Naive thymus-derived CD8-positive, alpha-beta T cell (primary cell): ENCODE measurements at regions not wholly inside any gene's neighbourhood (a gene's known extent, or its start where the extent isn't known, plus 50 kb on each side); places are given as distances from the start of the nearest gene placed in this dataset.

Experiments used
- ATAC-seq, 2 donors: fragments of 150-1000 bp; cut with Tn5 transposase in 1 of 2; sonication (Bioruptor Pico), chemical (Tn5 transposase) in 1 of 2; 1 replicate in 1 of 2; 2 replicates in 1 of 2; pipeline ENCODE4 v1.10.0; 2021; ENCODE audit warnings: mild to moderate bottlenecking in 2 of 2, moderate library complexity in 2 of 2
- POLR2A ChIA-PET: fragments of 350-600 bp; sonication (Branson Sonifier 250); formaldehyde crosslinking; loops from one replicate; lab custom pipeline; 2021; ENCODE audit warnings: antibody characterized with exemption; lab: Charles Lee
- DNase-seq, 10 donors: peaks; one replicate each; pipeline versions ENCODE4 v3.0.0 to v3.0.0-alpha.2; 2020 to 2022
- H3K27ac Mint-ChIP-seq, 10 donors: one replicate each; pipeline ENCODE4 v1.8.0; 2020 to 2022; ENCODE audit warnings: mild to moderate bottlenecking in 10 of 10, mixed read lengths in 10 of 10, moderate library complexity in 4 of 10, inconsistent platforms in 1 of 10
- H3K27me3 Mint-ChIP-seq, 5 donors: one replicate each; pipeline ENCODE4 v1.8.0; 2021 to 2022; ENCODE audit warnings: mixed read lengths in 5 of 5
- H3K36me3 Mint-ChIP-seq, 3 donors: one replicate each; pipeline ENCODE4 v1.8.0; 2020 to 2022; ENCODE audit warnings: mixed read lengths in 3 of 3, mild to moderate bottlenecking in 2 of 3, inconsistent platforms in 1 of 3
- H3K4me1 Mint-ChIP-seq, 4 donors: one replicate each; pipeline ENCODE4 v1.8.0; 2021 to 2022; ENCODE audit warnings: mixed read lengths in 4 of 4
- H3K4me3 Mint-ChIP-seq, 10 donors: one replicate each; pipeline ENCODE4 v1.8.0; 2020 to 2022; ENCODE audit warnings: mild to moderate bottlenecking in 10 of 10, mixed read lengths in 10 of 10, moderate library complexity in 6 of 10, inconsistent platforms in 1 of 10
- H3K9me3 Mint-ChIP-seq, 9 donors: one replicate each; pipeline ENCODE4 v1.8.0; 2020 to 2022; ENCODE audit warnings: mixed read lengths in 9 of 9, mild to moderate bottlenecking in 3 of 9, inconsistent platforms in 1 of 9, moderate library complexity in 1 of 9

DNA sequence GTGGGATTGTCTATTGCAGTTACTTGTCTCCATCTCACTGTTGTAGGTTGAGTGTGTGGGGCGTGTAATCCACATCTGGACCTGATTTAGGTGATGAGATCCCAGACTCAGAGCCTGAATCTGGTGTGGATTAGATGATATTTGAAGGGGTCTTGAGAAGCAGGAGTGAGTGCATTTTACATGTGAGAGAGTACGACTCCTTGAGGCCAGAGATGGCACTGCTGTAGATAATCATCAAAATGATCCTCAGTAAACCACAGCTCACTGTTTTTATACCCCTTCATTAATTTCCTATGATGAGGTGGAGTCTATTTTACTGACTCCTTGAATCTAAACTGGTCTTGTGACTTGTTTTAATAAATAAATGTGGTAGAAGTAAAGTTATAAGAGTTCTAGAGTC is 732.5 kb downstream of the KCNJ2 start:
- Mint-ChIP-seq H3K9me3 (peaks cover 0 to 27% (median 7%) of the 10 kb centered on the region in 9 donors), H3K4me1 (no peaks in the 10 kb centered on the region), H3K27ac (no peak overlapping the region), H3K36me3 (peaks cover 0 to 7% (median 0%) of the 10 kb centered on the region in 3 donors), H3K27me3 (no peaks in the 10 kb centered on the region), H3K4me3 (no peak overlapping the region)
- ATAC-seq (no peak), DNase-seq (no peak)
- POLR2A ChIA-PET = no interaction called here

DNA sequence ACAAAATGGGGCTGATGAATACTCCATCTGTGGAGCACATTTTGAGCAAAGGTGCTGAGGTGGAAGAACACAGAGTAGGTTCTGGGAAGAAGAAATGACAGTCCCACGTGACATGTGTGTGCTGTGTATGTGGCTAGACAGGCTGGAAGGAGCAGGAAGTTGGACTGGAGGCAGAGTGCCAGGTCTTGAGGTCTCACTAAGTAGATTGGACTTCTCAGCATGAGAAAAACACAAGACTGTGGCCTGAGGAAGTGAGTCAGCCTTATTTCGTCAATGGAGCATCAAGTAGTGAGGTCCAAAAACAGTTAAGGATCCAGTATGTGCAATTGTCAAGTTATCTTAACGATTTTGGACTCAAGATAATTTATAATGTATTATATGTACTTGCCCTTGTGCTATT is 736.5 kb downstream of the KCNJ2 start:
- Mint-ChIP-seq H3K27ac (no peak overlapping the region), H3K9me3 (peaks cover 0 to 28% (median 6%) of the 10 kb centered on the region in 9 donors), H3K27me3 (no peaks in the 10 kb centered on the region), H3K36me3 (peaks cover 0 to 7% (median 0%) of the 10 kb centered on the region in 3 donors), H3K4me3 (no peak overlapping the region), H3K4me1 (no peaks in the 10 kb centered on the region)
- POLR2A ChIA-PET = no interaction called here
- ATAC-seq (no peak), DNase-seq (no peak)

DNA sequence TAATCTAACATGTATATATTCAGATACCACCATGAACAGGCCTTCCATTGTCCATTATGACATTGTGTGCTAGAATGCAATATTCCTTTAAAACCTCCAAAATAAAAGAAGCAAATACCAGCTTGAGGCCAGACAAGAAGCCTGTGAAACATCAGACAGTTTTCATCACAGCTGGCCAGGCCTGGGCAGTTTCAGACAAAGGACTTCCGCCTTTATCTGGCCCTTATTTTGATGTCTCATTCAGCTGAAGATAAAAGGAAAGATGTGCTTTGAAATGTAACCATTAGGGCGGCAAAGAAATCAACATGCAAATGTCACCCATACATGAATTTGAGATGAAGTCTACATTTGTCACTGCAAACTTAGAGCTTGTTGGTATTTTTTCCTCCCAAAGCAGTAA is 737.5 kb downstream of the KCNJ2 start:
- H3K27ac Mint-ChIP-seq = no peak overlapping the region
- H3K4me1 Mint-ChIP-seq = no peaks in the 10 kb centered on the region
- POLR2A ChIA-PET = no interaction called here
- ATAC-seq (no peak), DNase-seq (no peak)
- H3K36me3 Mint-ChIP-seq = peaks cover 0 to 1% (median 0%) of the 10 kb centered on the region in 3 donors
- peaks cover 0 to 22% (median 7%) of the 10 kb centered on the region in 9 donors for H3K9me3 Mint-ChIP-seq
- no peak overlapping the region for H3K4me3 Mint-ChIP-seq
- no peaks in the 10 kb centered on the region for H3K27me3 Mint-ChIP-seq

DNA sequence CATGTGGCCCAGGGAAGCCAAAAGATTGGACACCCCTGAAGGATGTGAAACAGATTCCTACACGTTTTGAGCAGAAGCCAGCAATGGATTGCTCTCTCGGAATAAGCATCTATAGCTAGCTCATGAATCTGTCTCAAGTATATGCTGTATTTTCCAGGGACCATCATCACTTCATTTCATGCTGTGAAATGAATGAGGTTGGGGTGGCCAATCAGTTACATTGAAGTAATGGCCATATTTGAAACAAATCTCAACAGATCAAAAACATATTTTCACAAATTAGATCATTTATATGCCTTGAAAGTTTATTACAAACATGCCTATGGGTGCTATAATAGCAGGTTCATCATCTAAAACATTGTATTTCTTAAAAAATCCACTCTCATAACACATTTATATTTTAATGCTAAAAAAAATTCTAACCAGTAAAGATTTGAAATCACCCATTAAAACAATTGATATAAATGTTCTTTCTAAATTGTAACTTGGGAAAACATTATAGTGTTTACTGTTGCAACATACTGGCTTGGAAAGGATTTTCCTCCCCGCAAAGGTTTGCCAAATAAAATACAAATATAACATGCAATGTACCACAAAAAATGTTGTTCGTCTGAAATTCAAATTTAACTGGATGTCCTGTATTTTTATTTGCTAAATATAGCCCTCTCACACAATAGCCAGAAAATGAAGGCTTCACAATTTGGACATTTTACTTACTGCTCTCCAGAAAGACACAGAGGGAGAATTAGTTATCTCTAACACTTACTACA is 743.6 kb downstream of the KCNJ2 start:
- Mint-ChIP-seq H3K9me3 (peaks cover 2 to 33% (median 19%) of the 10 kb centered on the region in 9 donors), H3K27ac (no peak overlapping the region), H3K36me3 (peaks cover 0 to 11% (median 0%) of the 10 kb centered on the region in 3 donors), H3K4me3 (no peak overlapping the region), H3K4me1 (no peaks in the 10 kb centered on the region), H3K27me3 (no peaks in the 10 kb centered on the region)
- POLR2A ChIA-PET = no interaction called here
- no peak for ATAC-seq
- DNase-seq = no peak

DNA sequence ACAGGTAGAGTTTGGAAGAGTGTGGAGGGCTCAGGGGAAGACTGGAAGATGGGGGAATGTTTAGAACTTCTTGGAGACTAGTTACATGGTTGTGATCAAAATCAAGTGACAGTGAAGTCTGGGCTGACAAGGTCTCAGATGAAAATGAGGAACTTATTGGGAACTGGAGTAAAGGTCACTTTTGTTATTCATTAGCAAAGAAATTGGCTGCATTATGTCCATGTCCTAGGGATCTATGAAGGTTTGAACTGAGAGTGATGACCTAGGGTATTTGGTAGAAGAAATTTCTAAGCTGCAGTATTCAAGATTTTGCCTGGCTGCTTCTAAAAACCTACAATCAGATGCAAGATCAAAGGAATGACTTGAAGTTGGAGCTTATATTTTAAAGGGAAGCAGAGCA is 747.1 kb downstream of the KCNJ2 start:
- POLR2A ChIA-PET = no interaction called here
- Mint-ChIP-seq H3K27me3 (no peaks in the 10 kb centered on the region), H3K9me3 (peaks cover 15 to 41% (median 31%) of the 10 kb centered on the region in 9 donors), H3K36me3 (peaks cover 0 to 17% (median 0%) of the 10 kb centered on the region in 3 donors), H3K4me3 (no peak overlapping the region), H3K27ac (no peak overlapping the region), H3K4me1 (no peaks in the 10 kb centered on the region)
- no peak for DNase-seq
- ATAC-seq = no peak

DNA sequence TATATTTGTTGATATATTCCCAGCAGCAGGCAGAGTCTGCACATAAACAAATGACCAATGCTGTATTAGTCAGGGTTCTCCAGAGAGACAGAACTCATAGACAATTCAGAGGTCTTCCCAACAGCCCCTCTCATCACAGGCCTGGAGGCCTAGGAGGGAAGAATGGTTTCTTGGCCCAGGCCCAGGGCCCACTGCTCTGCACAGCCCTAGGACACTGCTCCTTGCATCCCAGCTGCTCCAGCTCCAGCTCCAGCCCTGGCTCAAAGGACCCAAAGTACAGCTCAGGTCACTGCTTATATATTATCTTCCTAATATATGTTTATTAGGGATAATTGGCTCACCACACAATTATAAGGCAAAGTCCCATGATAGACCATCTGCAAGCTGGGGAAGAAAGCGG is 749.9 kb downstream of the KCNJ2 start:
- no peak for DNase-seq
- Mint-ChIP-seq H3K4me1 (no peaks in the 10 kb centered on the region), H3K4me3 (no peak overlapping the region), H3K36me3 (peaks cover 0 to 17% (median 0%) of the 10 kb centered on the region in 3 donors), H3K9me3 (peaks cover 15 to 44% (median 32%) of the 10 kb centered on the region in 9 donors), H3K27ac (no peak overlapping the region), H3K27me3 (no peaks in the 10 kb centered on the region)
- POLR2A ChIA-PET = no interaction called here
- no peak for ATAC-seq

DNA sequence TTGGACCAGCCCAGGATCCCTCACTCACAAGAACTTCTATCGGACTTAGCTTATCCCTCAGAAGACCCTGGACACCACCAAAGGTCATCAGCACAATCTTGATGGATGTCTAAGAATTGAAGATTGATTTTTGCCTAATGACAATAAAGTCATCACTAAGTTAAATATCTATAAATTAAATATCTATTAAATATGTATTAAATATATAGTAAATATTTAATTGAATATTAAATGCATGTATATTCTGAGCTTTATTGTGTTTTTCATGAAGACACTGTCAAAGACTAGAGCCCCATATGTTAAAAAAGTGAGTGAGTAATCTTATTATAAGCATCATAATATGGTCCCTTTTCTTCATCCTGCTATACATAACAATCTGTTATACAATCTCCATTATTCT is 751.1 kb downstream of the KCNJ2 start:
- peaks cover 0 to 17% (median 0%) of the 10 kb centered on the region in 3 donors for H3K36me3 Mint-ChIP-seq
- ATAC-seq (no peak), DNase-seq (no peak)
- no peaks in the 10 kb centered on the region for H3K27me3 Mint-ChIP-seq
- peaks cover 13 to 44% (median 33%) of the 10 kb centered on the region in 9 donors for H3K9me3 Mint-ChIP-seq
- no peak overlapping the region for H3K27ac Mint-ChIP-seq
- no peaks in the 10 kb centered on the region for H3K4me1 Mint-ChIP-seq
- POLR2A ChIA-PET = no interaction called here
- H3K4me3 Mint-ChIP-seq = no peak overlapping the region

DNA sequence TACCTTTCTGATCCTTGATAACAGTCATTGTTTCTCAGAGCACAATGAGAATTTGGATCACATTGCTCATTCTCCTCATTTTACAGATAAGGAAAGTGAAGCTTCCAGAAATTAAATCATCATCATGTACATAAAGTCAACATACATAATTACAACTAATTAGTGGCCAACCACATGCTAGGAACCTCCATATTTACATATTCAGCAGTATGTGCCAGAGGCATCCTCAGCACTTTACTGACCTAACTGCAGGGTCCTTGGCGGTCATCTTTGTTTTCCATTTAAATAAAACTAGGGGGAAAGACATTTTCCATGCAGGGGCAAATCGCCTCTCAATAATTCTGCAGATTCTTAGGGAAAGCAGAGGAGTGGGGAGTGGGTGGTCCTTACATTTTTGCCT is 752.9 kb downstream of the KCNJ2 start:
- ATAC-seq (no peak), DNase-seq (no peak)
- no peak overlapping the region for H3K27ac Mint-ChIP-seq
- no peaks in the 10 kb centered on the region for H3K27me3 Mint-ChIP-seq
- H3K36me3 Mint-ChIP-seq = peaks cover 0 to 5% (median 0%) of the 10 kb centered on the region in 3 donors
- POLR2A ChIA-PET = no interaction called here
- no peaks in the 10 kb centered on the region for H3K4me1 Mint-ChIP-seq
- peaks cover 3 to 30% (median 24%) of the 10 kb centered on the region in 9 donors for H3K9me3 Mint-ChIP-seq
- H3K4me3 Mint-ChIP-seq = no peak overlapping the region

DNA sequence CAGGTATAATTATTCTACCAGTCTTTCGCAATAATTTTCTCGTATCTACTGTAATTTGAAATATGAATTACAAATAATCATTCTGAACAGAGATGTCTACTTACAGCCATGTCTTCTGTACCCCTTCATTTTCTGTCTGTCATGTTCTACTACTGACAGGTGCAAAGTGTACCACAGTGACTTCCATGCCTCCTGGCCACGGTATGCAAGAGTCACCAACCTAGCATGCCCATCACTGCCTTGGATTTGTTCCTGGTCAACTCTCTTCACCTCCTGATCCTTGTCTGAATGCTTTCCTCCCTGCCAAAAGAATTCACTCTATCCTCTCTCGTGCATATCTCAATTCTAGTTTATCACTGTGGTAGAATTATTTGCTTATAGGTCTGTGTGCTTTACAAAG is 755.4 kb downstream of the KCNJ2 start:
- DNase-seq (no peak), ATAC-seq (no peak)
- Mint-ChIP-seq H3K9me3 (peaks cover 0 to 20% (median 9%) of the 10 kb centered on the region in 9 donors), H3K4me3 (no peak overlapping the region), H3K4me1 (no peaks in the 10 kb centered on the region), H3K27me3 (no peaks in the 10 kb centered on the region), H3K36me3 (no peaks in the 10 kb centered on the region), H3K27ac (no peak overlapping the region)
- POLR2A ChIA-PET = no interaction called here

DNA sequence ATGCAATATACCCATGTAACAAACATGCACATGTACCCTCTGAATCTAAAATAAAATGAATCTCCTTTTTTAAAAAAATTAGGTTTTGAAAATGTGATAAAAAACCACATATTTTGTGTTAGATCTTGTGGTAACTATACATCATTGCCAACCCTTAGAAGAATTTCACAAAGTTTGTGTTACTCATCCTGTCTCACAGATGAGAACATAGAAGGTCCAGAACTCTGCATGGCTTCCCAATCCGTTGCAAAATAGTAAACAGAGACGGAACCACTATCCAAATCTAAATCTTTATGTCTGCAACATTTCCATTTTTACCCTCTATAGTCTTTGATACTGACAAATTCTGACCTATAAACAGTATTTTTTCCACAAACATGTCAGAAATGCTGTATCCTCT is 759.9 kb downstream of the KCNJ2 start:
- Mint-ChIP-seq H3K4me3 (no peak overlapping the region), H3K27ac (no peak overlapping the region), H3K27me3 (no peaks in the 10 kb centered on the region), H3K9me3 (peaks cover 0 to 10% (median 4%) of the 10 kb centered on the region in 9 donors), H3K36me3 (no peaks in the 10 kb centered on the region), H3K4me1 (no peaks in the 10 kb centered on the region)
- DNase-seq (no peak), ATAC-seq (no peak)
- POLR2A ChIA-PET = no interaction called here

DNA sequence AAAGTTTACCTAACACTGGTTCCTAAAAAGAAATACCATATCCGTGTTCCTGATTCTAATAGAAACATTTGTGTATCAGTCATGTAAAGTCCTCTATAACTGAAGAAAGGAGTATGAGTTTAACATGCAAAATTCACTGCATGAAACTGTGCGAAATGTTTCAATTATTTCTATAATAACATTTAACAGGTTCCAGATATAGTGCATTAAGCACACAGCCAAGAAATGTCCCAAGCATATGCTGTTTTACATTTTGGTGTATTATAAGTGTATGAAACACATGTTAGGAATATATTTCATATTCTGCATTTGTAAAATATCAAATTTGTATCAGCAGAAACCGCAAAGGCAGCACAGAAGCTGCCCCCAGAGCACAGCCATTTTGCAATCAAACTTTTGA is 764.9 kb downstream of the KCNJ2 start:
- POLR2A ChIA-PET = no interaction called here
- no peaks in the 10 kb centered on the region for H3K4me1 Mint-ChIP-seq
- ATAC-seq (no peak), DNase-seq (no peak)
- H3K27ac Mint-ChIP-seq = no peak overlapping the region
- H3K4me3 Mint-ChIP-seq = no peak overlapping the region
- H3K9me3 Mint-ChIP-seq = peaks cover 0 to 4% (median 0%) of the 10 kb centered on the region in 9 donors
- no peaks in the 10 kb centered on the region for H3K27me3 Mint-ChIP-seq
- no peaks in the 10 kb centered on the region for H3K36me3 Mint-ChIP-seq

DNA sequence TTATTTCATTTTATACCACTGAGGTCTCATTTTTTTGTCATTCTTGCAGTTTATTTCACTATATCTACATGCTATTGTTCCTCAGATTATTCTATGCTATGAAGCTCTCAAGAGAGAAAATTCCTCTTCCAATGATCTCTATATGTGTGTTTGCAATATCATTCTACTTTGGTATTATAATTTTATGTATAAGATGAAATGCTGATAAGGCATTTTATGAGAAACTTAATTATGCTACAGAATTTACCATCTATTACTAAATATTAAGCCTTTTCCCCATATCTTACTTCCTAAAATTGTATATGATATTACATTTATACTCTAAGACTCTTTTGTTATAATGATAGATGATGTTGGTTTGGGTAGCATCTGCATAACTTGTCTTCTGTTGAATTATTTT is 765.5 kb downstream of the KCNJ2 start:
- ATAC-seq (no peak), DNase-seq (no peak)
- Mint-ChIP-seq H3K9me3 (peaks cover 0 to 4% (median 0%) of the 10 kb centered on the region in 9 donors), H3K4me1 (no peaks in the 10 kb centered on the region), H3K36me3 (no peaks in the 10 kb centered on the region), H3K27me3 (no peaks in the 10 kb centered on the region), H3K4me3 (no peak overlapping the region), H3K27ac (no peak overlapping the region)
- POLR2A ChIA-PET = no interaction called here

DNA sequence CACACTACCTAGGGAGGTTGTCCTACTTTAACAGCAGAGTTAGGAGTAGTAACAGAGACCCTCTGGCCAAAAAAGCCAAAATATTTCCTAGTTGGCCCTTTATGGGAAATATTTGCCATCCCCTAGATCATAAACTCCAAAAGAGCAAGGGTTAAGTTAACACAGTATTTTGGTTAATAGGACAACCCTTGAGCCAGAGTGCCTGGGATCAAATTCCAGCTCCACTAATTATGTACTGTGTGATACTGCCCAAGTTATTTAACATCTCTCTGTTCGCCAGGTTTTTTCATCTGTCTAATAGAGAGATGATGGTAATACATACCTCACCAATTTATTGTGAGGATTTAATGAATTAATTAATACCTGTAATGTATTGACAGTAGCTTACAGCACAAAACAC is 767.4 kb downstream of the KCNJ2 start:
- no peaks in the 10 kb centered on the region for H3K36me3 Mint-ChIP-seq
- no peak overlapping the region for H3K27ac Mint-ChIP-seq
- ATAC-seq = no peak
- POLR2A ChIA-PET = no interaction called here
- H3K9me3 Mint-ChIP-seq = peaks cover 0 to 4% (median 0%) of the 10 kb centered on the region in 9 donors
- H3K4me1 Mint-ChIP-seq = no peaks in the 10 kb centered on the region
- no peak for DNase-seq
- no peaks in the 10 kb centered on the region for H3K27me3 Mint-ChIP-seq
- H3K4me3 Mint-ChIP-seq = no peak overlapping the region

DNA sequence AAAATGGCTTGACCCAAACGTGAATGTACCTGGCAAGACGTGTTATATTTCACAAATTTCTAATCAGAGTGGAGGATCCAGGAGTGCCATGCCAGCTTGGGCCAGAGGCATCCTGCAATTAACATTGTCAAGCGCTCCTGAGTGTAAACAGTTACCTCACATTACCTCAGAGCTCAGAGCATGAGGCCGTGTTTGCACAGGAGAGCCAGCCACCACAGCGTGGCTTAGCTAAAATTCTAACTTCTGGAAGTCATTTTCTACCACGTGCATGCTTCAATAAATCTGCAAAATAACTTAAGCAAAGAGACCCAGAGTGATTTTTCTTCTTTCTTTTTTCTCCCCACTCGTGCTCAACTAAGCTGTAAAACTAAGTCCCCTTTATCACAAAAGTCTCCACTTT is 769.0 kb downstream of the KCNJ2 start:
- ATAC-seq (no peak), DNase-seq (no peak)
- peaks cover 0 to 4% (median 0%) of the 10 kb centered on the region in 9 donors for H3K9me3 Mint-ChIP-seq
- H3K4me1 Mint-ChIP-seq = no peaks in the 10 kb centered on the region
- POLR2A ChIA-PET = no interaction called here
- no peak overlapping the region for H3K27ac Mint-ChIP-seq
- no peak overlapping the region for H3K4me3 Mint-ChIP-seq
- peaks cover 0 to 2% (median 0%) of the 10 kb centered on the region in 5 donors for H3K27me3 Mint-ChIP-seq
- no peaks in the 10 kb centered on the region for H3K36me3 Mint-ChIP-seq
